H54 (cell line): ENCODE measurements at regions not wholly inside any gene's neighbourhood (a gene's known extent, or its start where the extent isn't known, plus 50 kb on each side); places are given as distances from the start of the nearest gene placed in this dataset.

Experiments used
- DNase-seq: peaks from one replicate; pipeline ENCODE4 v3.0.0; 2011; ENCODE audit warnings: low spot score, mixed read lengths; ENCODE audit not compliant: insufficient read length
- FAIRE-seq: peaks from 3 replicates; lab custom pipeline; 2011; peaks lifted over from hg19 to GRCh38; lab: Jason Lieb, UNC
- POLR2A ChIP-seq: IDR thresholded peaks from 2 replicates; pipeline ENCODE4 v1.6.1; 2011; ENCODE audit warnings: low read depth, mild to moderate bottlenecking, low read length

DNA sequence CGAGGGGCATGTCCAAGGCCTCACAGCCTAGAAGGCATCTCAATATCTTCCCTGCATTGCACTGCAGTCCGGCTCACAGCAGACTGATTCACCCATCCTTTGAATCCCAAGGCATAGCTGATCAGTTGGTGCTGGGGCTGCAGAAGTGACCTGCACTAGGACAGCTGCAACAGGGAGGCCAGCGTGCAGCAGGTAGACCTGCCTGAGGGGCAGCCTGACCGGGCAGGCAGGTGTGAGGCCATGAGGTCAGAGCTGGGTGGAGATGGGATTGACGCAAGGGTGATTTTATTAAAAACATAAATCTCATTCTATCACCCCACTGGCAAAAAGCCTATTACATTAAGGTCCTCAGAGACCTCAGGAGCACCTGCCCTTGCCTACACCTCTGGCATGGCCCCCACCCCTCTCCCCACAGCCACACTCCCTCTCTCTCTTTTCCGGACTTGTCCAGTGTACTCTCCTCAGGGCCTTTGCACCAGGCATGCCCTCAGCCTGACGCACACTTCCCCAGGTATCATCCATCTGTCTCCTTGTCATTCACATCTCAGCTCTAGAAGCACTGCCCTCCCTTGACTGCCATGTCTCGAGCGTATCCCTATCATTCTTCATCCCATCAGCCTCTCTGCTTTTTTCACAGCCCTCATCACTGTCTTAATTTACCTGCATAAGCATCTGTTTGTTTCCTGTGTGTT lies 63.5 kb upstream of the WIPF1 start:
- FAIRE-seq: no peak
- DNase-seq: no peak
- no peak for TF ChIP-seq POLR2A

DNA sequence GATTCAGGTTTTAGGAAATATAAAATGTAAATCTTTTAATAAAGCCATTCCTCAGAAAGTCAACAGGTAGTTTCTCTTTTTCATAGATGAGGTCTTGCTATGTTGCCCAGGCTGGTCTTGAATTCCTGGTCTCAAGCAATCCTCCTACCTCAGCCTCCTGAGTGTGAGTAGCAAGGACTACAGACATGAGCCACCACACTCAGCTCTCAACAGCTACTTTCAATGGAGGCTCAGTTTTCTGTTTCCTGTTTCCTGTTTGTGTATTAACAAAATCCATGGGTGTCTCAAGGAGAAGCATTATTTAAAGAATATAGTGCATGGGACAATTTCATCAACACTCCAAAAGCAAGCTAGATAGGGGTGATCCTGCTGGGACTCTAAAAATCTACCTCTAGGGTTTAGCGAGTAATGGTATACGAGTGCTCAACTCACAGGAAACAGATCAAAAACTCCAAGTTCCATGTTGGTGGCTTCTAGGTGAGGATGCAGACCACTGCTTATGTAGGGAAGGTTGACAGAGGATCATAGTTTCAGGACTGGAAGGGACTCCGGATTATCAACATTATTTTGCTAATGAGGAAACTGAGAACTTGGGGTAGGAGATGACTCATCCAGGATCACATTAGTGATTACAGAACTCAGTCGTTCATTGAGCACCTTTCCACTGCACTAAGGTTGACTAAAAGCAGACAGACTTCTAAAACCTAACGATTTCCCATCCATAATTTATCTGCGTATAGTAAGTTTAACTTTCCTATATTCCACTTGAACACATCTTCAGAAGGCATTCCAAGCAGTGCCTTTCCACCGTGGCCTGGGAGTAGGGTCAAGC lies 61.7 kb upstream of the WIPF1 start:
- DNase-seq: no peak
- FAIRE-seq: no peak
- TF ChIP-seq POLR2A: no peak

DNA sequence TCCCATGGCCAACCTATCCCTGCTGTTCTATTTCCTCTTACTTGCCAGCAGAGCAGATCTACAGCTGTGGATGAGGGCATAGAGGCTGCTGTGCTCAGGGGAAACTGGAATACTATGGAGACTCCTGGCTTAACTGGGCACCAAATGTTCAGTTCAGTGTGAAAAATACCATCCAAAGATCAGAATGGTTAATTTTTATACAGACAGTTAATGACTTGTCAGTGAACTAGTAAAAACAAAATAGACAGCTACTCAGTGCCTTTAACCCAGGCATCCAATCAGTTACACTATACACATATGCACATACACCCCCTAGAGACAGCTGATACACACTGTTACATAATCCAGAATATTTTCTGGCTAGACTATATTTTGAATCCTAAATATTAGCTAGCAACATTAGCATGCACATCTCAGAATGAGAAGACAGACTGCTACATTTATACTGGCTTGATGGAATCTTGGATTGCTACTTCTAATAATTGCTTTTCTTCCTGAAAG lies 59.1 kb upstream of the WIPF1 start:
- FAIRE-seq: no peak
- no peak for DNase-seq
- TF ChIP-seq POLR2A: no peak

DNA sequence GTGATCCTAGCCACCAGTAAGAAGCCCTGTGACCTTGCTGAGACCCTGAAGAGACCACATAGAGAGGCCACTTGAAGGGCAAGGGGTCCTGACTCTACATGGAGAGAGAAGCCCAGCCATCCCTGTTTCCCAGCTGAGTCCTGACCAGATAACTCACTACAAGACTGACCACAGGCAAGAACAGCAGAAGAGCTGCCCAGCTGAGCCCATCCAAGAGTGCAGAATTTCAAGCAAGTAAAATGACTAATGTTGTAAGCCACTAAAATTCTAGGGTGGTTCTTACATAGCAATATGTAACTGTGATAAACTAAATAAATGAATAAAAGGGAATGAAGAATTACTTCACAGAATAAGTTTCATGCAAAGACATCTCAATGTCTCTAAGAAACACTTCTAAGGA lies 58.4 kb upstream of the WIPF1 start:
- TF ChIP-seq POLR2A: no peak
- FAIRE-seq: no peak
- no peak for DNase-seq

DNA sequence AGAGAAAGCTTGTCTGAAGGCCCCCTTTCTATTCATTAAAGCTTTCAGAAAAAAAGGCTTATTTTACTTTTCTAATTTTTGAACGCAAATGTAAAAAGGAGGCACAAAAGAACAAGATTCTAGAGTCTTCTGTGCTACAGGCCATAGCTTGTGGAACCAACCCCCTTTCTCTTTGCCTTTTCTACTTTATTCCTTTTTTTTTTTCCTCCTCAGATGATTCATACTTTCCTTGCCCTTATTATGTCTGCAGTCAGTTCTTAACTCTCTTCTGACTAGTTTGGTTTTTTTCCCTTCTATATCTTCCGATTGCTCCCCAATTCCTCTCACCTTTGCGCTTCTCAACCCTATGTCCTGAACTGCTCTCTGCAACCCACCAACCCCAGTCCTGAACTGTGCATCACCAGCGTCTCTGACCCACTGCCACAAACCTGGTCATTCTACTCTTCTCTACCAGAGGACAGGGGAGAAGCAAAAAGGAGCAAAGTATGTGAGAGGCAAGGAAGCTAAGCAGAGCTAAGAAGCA lies 56.9 kb upstream of the WIPF1 start:
- no peak for TF ChIP-seq POLR2A
- DNase-seq (no peak), FAIRE-seq (no peak)

DNA sequence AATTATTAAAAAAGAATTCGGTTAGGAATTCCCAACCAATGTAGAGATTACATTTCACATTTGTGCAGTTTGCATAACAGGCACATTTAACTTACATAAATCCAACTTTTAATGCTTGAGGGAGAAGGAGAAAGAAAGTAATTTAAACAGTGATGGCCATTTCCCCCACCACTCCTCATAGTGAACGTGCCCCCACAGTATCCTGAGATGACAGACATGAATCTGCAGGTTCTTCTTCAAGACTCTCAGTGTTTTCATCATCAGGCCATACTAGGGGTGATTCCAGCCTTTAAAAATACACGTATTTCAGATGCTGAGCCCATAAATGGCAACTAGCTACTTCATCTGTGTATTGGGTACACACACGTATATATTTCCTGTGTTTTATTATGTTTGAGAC lies 51.3 kb upstream of the WIPF1 start:
- FAIRE-seq (no peak), DNase-seq (no peak)
- TF ChIP-seq POLR2A: no peak
